NT2/D1 (cell line): ENCODE measurements at regions not wholly inside any gene's neighbourhood (a gene's known extent, or its start where the extent isn't known, plus 50 kb on each side); places are given as distances from the start of the nearest gene placed in this dataset.

Source experiments
- DNase-seq: peaks from one replicate; pipeline ENCODE4 v3.0.0-alpha.2; 2011; ENCODE audit warnings: low read depth, low spot score
- H3K27me3 ChIP-seq: 2 replicates; pipeline ENCODE4 v1.6.0; 2011; ENCODE audit warnings: mild to moderate bottlenecking; ENCODE audit not compliant: insufficient read length, insufficient read depth
- H3K36me3 ChIP-seq: 2 replicates; pipeline ENCODE4 v1.6.1; 2011; ENCODE audit warnings: mild to moderate bottlenecking, low read length, mixed read lengths; ENCODE audit not compliant: insufficient read depth, insufficient read length
- H3K4me1 ChIP-seq: 2 replicates; pipeline ENCODE4 v1.5.1; 2011; ENCODE audit not compliant: insufficient read depth, insufficient read length
- H3K4me3 ChIP-seq: 2 replicates; pipeline ENCODE4 v1.5.1; 2011; ENCODE audit warnings: low read depth; ENCODE audit not compliant: insufficient read length
- H3K9ac ChIP-seq: 2 replicates; pipeline ENCODE4 v1.6.0; 2011; ENCODE audit warnings: low read depth; ENCODE audit not compliant: insufficient read length
- H3K9me3 ChIP-seq: 2 replicates; pipeline ENCODE4 v1.5.1; 2011; ENCODE audit warnings: mild to moderate bottlenecking, low read length; ENCODE audit not compliant: insufficient read depth
- SUZ12 ChIP-seq: IDR thresholded peaks from 2 replicates; pipeline ENCODE4 v1.6.1; 2011; ENCODE audit not compliant: insufficient read length, insufficient read depth; ENCODE audit errors: extremely low read depth
- YY1 ChIP-seq: IDR thresholded peaks from 2 replicates; pipeline ENCODE4 v1.6.1; 2011; ENCODE audit not compliant: insufficient read length, insufficient read depth
- ZNF274 ChIP-seq: IDR thresholded peaks from 2 replicates; pipeline ENCODE4 v1.6.1; 2011; ENCODE audit warnings: mild to moderate bottlenecking, low read depth, low read length

- TF ChIP-seq YY1, result no peak
- TF ChIP-seq ZNF274, result no peak
- no peak for TF ChIP-seq SUZ12
- H3K9ac ChIP-seq, result no peak overlapping the region
- no peaks in the 10 kb centered on the region for H3K9me3 ChIP-seq
- DNase-seq, result no peak
- H3K4me1 ChIP-seq, result no peaks in the 10 kb centered on the region
- no peaks in the 10 kb centered on the region for H3K27me3 ChIP-seq
- H3K36me3 ChIP-seq, result no peaks in the 10 kb centered on the region
- no peak overlapping the region for H3K4me3 ChIP-seq
Measured at GRCh38 chr3:177340243-177340830, 143.1 kb upstream of the TBL1XR1 start.

GRCh38 chr3:177341736-177342419 is 144.6 kb upstream of the TBL1XR1 start:
- Histone ChIP-seq H3K27me3 (no peaks in the 10 kb centered on the region), H3K9me3 (no peaks in the 10 kb centered on the region), H3K4me1 (no peaks in the 10 kb centered on the region), H3K9ac (no peak overlapping the region), H3K4me3 (no peak overlapping the region), H3K36me3 (no peaks in the 10 kb centered on the region)
- no peak for DNase-seq
- no peak for TF ChIP-seq YY1
- TF ChIP-seq SUZ12, result no peak
- TF ChIP-seq ZNF274, result no peak

- Histone ChIP-seq H3K36me3 (no peaks in the 10 kb centered on the region), H3K9me3 (no peaks in the 10 kb centered on the region), H3K4me3 (no peak overlapping the region), H3K9ac (no peak overlapping the region), H3K4me1 (no peaks in the 10 kb centered on the region), H3K27me3 (no peaks in the 10 kb centered on the region)
- DNase-seq, result no peak
- no peak for TF ChIP-seq ZNF274
- TF ChIP-seq YY1, result no peak
- no peak for TF ChIP-seq SUZ12
Measured at GRCh38 chr3:177343122-177343625, 145.9 kb upstream of the TBL1XR1 start.

DNA sequence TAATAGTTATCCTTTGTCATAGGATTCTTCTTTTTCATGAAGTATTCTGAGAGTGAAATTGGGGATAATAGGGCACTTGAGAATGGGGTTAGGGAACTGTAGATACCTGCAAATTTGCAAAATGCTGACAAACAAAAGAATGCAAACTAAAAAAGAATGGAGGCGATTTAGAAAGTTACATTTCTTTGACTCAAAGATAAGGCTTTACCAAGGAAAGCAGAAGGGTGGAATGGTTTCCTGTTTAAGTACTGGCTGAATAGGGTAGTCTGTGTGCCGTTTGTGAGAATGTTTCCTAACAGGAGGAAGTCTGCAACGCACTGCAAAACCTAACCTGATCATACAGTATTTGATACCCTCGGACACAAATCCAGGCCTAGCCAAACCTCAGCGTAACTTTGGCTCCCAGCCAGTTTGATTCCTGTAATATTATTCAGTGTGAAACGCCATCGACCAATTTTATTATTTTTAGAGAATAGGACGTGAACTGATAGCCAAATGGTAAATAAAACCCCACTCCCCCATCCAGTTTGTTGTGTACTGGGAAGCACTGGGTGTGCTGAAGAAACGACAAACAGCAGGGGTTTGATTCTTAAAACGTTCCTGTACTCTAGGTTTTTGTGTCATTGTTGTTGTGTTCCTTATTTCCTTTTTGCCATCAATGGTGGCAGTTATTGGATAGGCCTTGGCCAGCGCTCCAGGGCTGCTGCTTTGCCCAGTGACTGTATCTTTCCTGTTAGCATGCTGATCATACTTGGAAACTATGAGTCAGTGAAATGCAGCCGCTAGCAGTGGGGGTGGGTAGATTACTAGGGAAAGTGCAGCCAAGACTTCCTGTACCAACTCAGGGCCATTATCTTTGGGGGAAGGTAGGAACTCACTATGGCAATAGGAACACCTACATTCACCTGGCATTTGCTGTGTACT is 148.0 kb upstream of the TBL1XR1 start:
- H3K9me3 ChIP-seq, result no peaks in the 10 kb centered on the region
- H3K4me3 ChIP-seq, result no peak overlapping the region
- no peak overlapping the region for H3K9ac ChIP-seq
- TF ChIP-seq YY1 (no peak), SUZ12 (no peak), ZNF274 (no peak)
- H3K4me1 ChIP-seq, result no peaks in the 10 kb centered on the region
- H3K36me3 ChIP-seq, result no peaks in the 10 kb centered on the region
- H3K27me3 ChIP-seq, result no peaks in the 10 kb centered on the region
- DNase-seq, result no peak

- Histone ChIP-seq H3K9ac (no peak overlapping the region), H3K9me3 (no peaks in the 10 kb centered on the region), H3K27me3 (no peaks in the 10 kb centered on the region), H3K4me1 (no peaks in the 10 kb centered on the region), H3K4me3 (no peak overlapping the region), H3K36me3 (no peaks in the 10 kb centered on the region)
- TF ChIP-seq YY1, result no peak
- TF ChIP-seq ZNF274, result no peak
- no peak for TF ChIP-seq SUZ12
- no peak for DNase-seq
Measured at GRCh38 chr3:177345973-177346503, 148.8 kb upstream of the TBL1XR1 start.

DNA sequence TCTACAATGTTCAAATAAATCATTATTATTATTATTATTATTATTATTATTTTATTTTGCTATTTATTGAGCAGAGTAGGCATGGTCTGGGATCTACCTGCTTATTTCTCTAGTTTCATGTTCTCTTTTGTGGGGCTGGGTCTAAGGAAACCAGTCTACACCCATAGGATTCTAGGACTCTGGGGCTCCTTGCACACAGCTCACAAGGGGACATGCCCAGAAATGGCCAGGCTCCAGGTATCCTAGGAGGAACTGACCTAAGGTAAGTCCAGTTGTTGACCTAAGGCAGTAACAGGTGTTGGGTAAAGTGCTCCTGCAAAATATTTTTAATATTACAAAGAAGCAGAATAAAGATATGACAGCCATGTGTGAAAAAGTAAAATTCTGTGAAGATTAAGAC is 149.6 kb upstream of the TBL1XR1 start:
- TF ChIP-seq SUZ12 (no peak), ZNF274 (no peak), YY1 (no peak)
- H3K4me3 ChIP-seq, result no peak overlapping the region
- H3K36me3 ChIP-seq, result no peaks in the 10 kb centered on the region
- DNase-seq, result no peak
- H3K27me3 ChIP-seq, result no peaks in the 10 kb centered on the region
- no peaks in the 10 kb centered on the region for H3K4me1 ChIP-seq
- H3K9ac ChIP-seq, result no peak overlapping the region
- H3K9me3 ChIP-seq, result no peaks in the 10 kb centered on the region
